LNCaP clone FGC (cell line): ENCODE measurements at regions not wholly inside any gene's neighbourhood (a gene's known extent, or its start where the extent isn't known, plus 50 kb on each side); places are given as distances from the start of the nearest gene placed in this dataset.

ENCODE experiments used
- DNase-seq: peaks from one replicate; pipeline ENCODE4 v3.0.0-alpha.2; 2011; ENCODE audit warnings: low read depth
- H3K4me3 ChIP-seq: 2 replicates; pipeline ENCODE4 v1.5.1; 2011; ENCODE audit warnings: mild to moderate bottlenecking, low read depth, low read length, control low read depth
- CTCF ChIP-seq: IDR thresholded peaks from 2 replicates; pipeline ENCODE4 v1.5.1; 2012; ENCODE audit warnings: mild to moderate bottlenecking; ENCODE audit not compliant: control insufficient read depth, insufficient read depth; ENCODE audit errors: extremely low read depth

- H3K4me3 ChIP-seq, result no peak overlapping the region
- DNase-seq, result no peak
- TF ChIP-seq CTCF, result no peak
These were observed 294.8 kb upstream of the UMPS start for GRCh38 chr3:124435467-124435866.

GRCh38 chr3:124438813-124439212, 291.4 kb upstream of the UMPS start:
- no peak for DNase-seq
- no peak for TF ChIP-seq CTCF
- no peak overlapping the region for H3K4me3 ChIP-seq

GRCh38 chr3:124439603-124440002, 290.6 kb upstream of the UMPS start:
- H3K4me3 ChIP-seq, result no peak overlapping the region
- no peak for DNase-seq
- TF ChIP-seq CTCF, result no peak

GRCh38 chr3:124441766-124442165, 288.5 kb upstream of the UMPS start:
- no peak for TF ChIP-seq CTCF
- no peak for DNase-seq
- H3K4me3 ChIP-seq, result no peak overlapping the region

GRCh38 chr3:124442463-124442862, 287.8 kb upstream of the UMPS start:
- TF ChIP-seq CTCF, result no peak
- no peak for DNase-seq
- H3K4me3 ChIP-seq, result no peak overlapping the region

GRCh38 chr3:124443446-124443845, 286.8 kb upstream of the UMPS start:
- H3K4me3 ChIP-seq, result no peak overlapping the region
- no peak for TF ChIP-seq CTCF
- no peak for DNase-seq

GRCh38 chr3:124444075-124444474, 286.2 kb upstream of the UMPS start:
- no peak for DNase-seq
- H3K4me3 ChIP-seq, result no peak overlapping the region
- no peak for TF ChIP-seq CTCF
